Neuronal stem cell (in vitro differentiated cells): ENCODE measurements at regions not wholly inside any gene's neighbourhood (a gene's known extent, or its start where the extent isn't known, plus 50 kb on each side); places are given as distances from the start of the nearest gene placed in this dataset.

Source experiments
- DNase-seq: peaks from one replicate; pipeline ENCODE4 v3.0.0-alpha.2; 2013; ENCODE audit warnings: low spot score
- H2AFZ ChIP-seq: one replicate; pipeline ENCODE4 v1.6.1; 2013; ENCODE audit warnings: mild to moderate bottlenecking, low read length, inconsistent platforms
- H2AK5ac ChIP-seq: 2 replicates; pipeline ENCODE4 v1.6.1; 2013; ENCODE audit warnings: low read depth, mild to moderate bottlenecking, inconsistent platforms, low read length, moderate library complexity, mixed read lengths
- H2BK120ac ChIP-seq: 2 replicates; pipeline ENCODE4 v1.6.1; 2013; ENCODE audit warnings: low read depth, mild to moderate bottlenecking, inconsistent platforms, low read length, moderate library complexity, mixed read lengths
- H2BK12ac ChIP-seq: one replicate; pipeline ENCODE4 v1.6.1; 2013; ENCODE audit warnings: low read length, inconsistent platforms
- H2BK15ac ChIP-seq: 2 replicates; pipeline ENCODE4 v1.6.1; 2013; ENCODE audit warnings: mild to moderate bottlenecking, low read length, inconsistent platforms, mixed read lengths
- H2BK5ac ChIP-seq: one replicate; pipeline ENCODE4 v1.6.1; 2013; ENCODE audit warnings: inconsistent platforms, mild to moderate bottlenecking, low read length, moderate library complexity
- H3K14ac ChIP-seq: one replicate; pipeline ENCODE4 v1.6.1; 2013; ENCODE audit warnings: low read length, inconsistent platforms
- H3K18ac ChIP-seq: 2 replicates; pipeline ENCODE4 v1.6.1; 2013; ENCODE audit warnings: low read length, inconsistent platforms
- H3K23ac ChIP-seq: 2 replicates; pipeline ENCODE4 v1.6.1; 2013; ENCODE audit warnings: low read depth, mild to moderate bottlenecking, mixed read lengths, low read length, inconsistent platforms; ENCODE audit not compliant: poor library complexity
- H3K27ac ChIP-seq: replicated peaks from 3 replicates; pipeline ENCODE4 v1.5.1; 2013; ENCODE audit warnings: low read length, inconsistent platforms
- H3K27me3 ChIP-seq, 3 experiments: 2 replicates each; pipeline ENCODE4 v1.6.1; 2013; ENCODE audit warnings: low read length in 3 of 3, mild to moderate bottlenecking in 2 of 3, inconsistent platforms in 1 of 3, low read depth in 1 of 3, mixed read lengths in 1 of 3, moderate library complexity in 1 of 3; ENCODE audit not compliant: control insufficient read depth in 3 of 3, insufficient read depth in 3 of 3
- H3K36me3 ChIP-seq, 2 donors: replicated peaks in 1 of 2; 2 replicates each; pipeline ENCODE4 v1.6.1; 2013; ENCODE audit warnings: low read length in 2 of 2; ENCODE audit not compliant: control insufficient read depth in 2 of 2, insufficient read depth in 2 of 2
- H3K4ac ChIP-seq: 2 replicates; pipeline ENCODE4 v1.6.1; 2013; ENCODE audit warnings: inconsistent platforms, mild to moderate bottlenecking, low read length, moderate library complexity
- H3K4me1 ChIP-seq, 2 donors: 1 replicate in 1 of 2; 2 replicates in 1 of 2; pipeline ENCODE4 v1.6.1; 2013; ENCODE audit warnings: low read length in 2 of 2, low read depth in 1 of 2; ENCODE audit not compliant: control insufficient read depth in 2 of 2, insufficient read depth in 1 of 2
- H3K4me2 ChIP-seq: one replicate; pipeline ENCODE4 v1.6.1; 2013; ENCODE audit warnings: mild to moderate bottlenecking, low read length, inconsistent platforms; ENCODE audit not compliant: insufficient read depth, poor library complexity, severe bottlenecking
- H3K4me3 ChIP-seq, 2 donors: 2 replicates each; pipeline ENCODE4 v1.5.1; 2013; ENCODE audit warnings: low read length in 2 of 2, mild to moderate bottlenecking in 2 of 2, inconsistent platforms in 1 of 2, moderate library complexity in 1 of 2
- H3K79me1 ChIP-seq: one replicate; pipeline ENCODE4 v1.6.1; 2013; ENCODE audit warnings: low read depth, mild to moderate bottlenecking, inconsistent platforms, low read length, moderate library complexity
- H3K9ac ChIP-seq: one replicate; pipeline ENCODE4 v1.6.1; 2013; ENCODE audit warnings: mild to moderate bottlenecking, low read depth, low read length, inconsistent platforms; ENCODE audit not compliant: poor library complexity
- H3K9me3 ChIP-seq, 2 donors: replicated peaks in 1 of 2; 2 replicates each; pipeline versions ENCODE3 to v1.6.1; 2013; ENCODE audit warnings: low read length in 2 of 2, mild to moderate bottlenecking in 2 of 2, inconsistent platforms in 1 of 2, low read depth in 1 of 2, mixed read lengths in 1 of 2, moderate library complexity in 1 of 2; ENCODE audit not compliant: control insufficient read depth in 2 of 2, insufficient read depth in 1 of 2
- H4K8ac ChIP-seq: one replicate; pipeline ENCODE4 v1.6.1; 2013; ENCODE audit warnings: low read depth, mild to moderate bottlenecking, inconsistent platforms, low read length, moderate library complexity
- H4K91ac ChIP-seq: one replicate; pipeline ENCODE4 v1.6.1; 2013; ENCODE audit warnings: low read length, low read depth, mild to moderate bottlenecking, inconsistent platforms; ENCODE audit not compliant: poor library complexity
- WGBS, 2 donors: extraction: QIAGEN DNeasy Blood & Tissue Kit; methylation state at CpG; one replicate each; pipeline ENCODE4 v1.1.7; 2013; ENCODE audit warnings: missing lambda C conversion rate in 2 of 2, mixed read lengths in 1 of 2; ENCODE audit not compliant: insufficient read length in 2 of 2, insufficient replicate concordance in 1 of 2; ENCODE audit errors: extremely low coverage in 2 of 2; 5-methylcytosine and 5-hydroxymethylcytosine counted together

GRCh38 chr12:59182191-59182590 lies 261.9 kb upstream of the LRIG3 start:
- Histone ChIP-seq H2BK120ac (no peak overlapping the region), H3K4me1 (no peaks in the 10 kb centered on the region), H3K18ac (no peak overlapping the region), H3K4me2 (no peak overlapping the region), H3K23ac (no peak overlapping the region), H4K8ac (no peak overlapping the region), H3K9me3 (no peaks in the 10 kb centered on the region), H3K4ac (no peak overlapping the region), H3K14ac (no peak overlapping the region), H2BK5ac (no peak overlapping the region), H2AK5ac (no peak overlapping the region), H3K36me3 (no peaks in the 10 kb centered on the region), H3K4me3 (no peak overlapping the region), H3K79me1 (no peaks in the 10 kb centered on the region), H3K27ac (no peak overlapping the region), H2BK15ac (no peak overlapping the region), H2BK12ac (no peak overlapping the region), H4K91ac (no peak overlapping the region), H2AFZ (no peak overlapping the region), H3K27me3 (no peaks in the 10 kb centered on the region), H3K9ac (no peak overlapping the region)
- DNase-seq: no peak
- WGBS, 2 donors: no CpG with 5 or more reads among the region's 4 CpGs

GRCh38 chr12:59181196-59181777 lies 261.0 kb upstream of the LRIG3 start:
- Histone ChIP-seq H3K4ac (no peak overlapping the region), H3K9ac (no peak overlapping the region), H3K79me1 (no peaks in the 10 kb centered on the region), H3K4me1 (no peaks in the 10 kb centered on the region), H2BK12ac (no peak overlapping the region), H2BK120ac (no peak overlapping the region), H2AFZ (no peak overlapping the region), H3K4me3 (no peak overlapping the region), H2BK5ac (no peak overlapping the region), H3K23ac (no peak overlapping the region), H3K36me3 (no peaks in the 10 kb centered on the region), H2AK5ac (no peak overlapping the region), H3K18ac (no peak overlapping the region), H3K27ac (no peak overlapping the region), H2BK15ac (no peak overlapping the region), H3K27me3 (no peaks in the 10 kb centered on the region), H3K14ac (no peak overlapping the region), H4K8ac (no peak overlapping the region), H3K9me3 (no peaks in the 10 kb centered on the region), H3K4me2 (no peak overlapping the region), H4K91ac (no peak overlapping the region)
- no CpG with 5 or more reads among the region's 2 CpGs for WGBS, 2 donors
- DNase-seq: no peak

- no peak for DNase-seq
- no peak overlapping the region for H3K18ac ChIP-seq
- H3K4me1 ChIP-seq: no peaks in the 10 kb centered on the region
- no peak overlapping the region for H2BK120ac ChIP-seq
- no peak overlapping the region for H2BK5ac ChIP-seq
- H3K4me3 ChIP-seq: no peak overlapping the region
- no peak overlapping the region for H3K4me2 ChIP-seq
- no peak overlapping the region for H2AFZ ChIP-seq
- H4K8ac ChIP-seq: no peak overlapping the region
- no peak overlapping the region for H3K14ac ChIP-seq
- no peak overlapping the region for H2BK12ac ChIP-seq
- no peaks in the 10 kb centered on the region for H3K9me3 ChIP-seq
- H3K27ac ChIP-seq: no peak overlapping the region
- WGBS, 2 donors: no CpG with 5 or more reads among the region's 1 CpG
- no peak overlapping the region for H3K4ac ChIP-seq
- H2BK15ac ChIP-seq: no peak overlapping the region
- no peaks in the 10 kb centered on the region for H3K79me1 ChIP-seq
- no peaks in the 10 kb centered on the region for H3K36me3 ChIP-seq
- no peaks in the 10 kb centered on the region for H3K27me3 ChIP-seq
- no peak overlapping the region for H4K91ac ChIP-seq
- H3K23ac ChIP-seq: no peak overlapping the region
- H2AK5ac ChIP-seq: no peak overlapping the region
- no peak overlapping the region for H3K9ac ChIP-seq
Measured at GRCh38 chr12:59179231-59179630, 258.9 kb upstream of the LRIG3 start.

DNA sequence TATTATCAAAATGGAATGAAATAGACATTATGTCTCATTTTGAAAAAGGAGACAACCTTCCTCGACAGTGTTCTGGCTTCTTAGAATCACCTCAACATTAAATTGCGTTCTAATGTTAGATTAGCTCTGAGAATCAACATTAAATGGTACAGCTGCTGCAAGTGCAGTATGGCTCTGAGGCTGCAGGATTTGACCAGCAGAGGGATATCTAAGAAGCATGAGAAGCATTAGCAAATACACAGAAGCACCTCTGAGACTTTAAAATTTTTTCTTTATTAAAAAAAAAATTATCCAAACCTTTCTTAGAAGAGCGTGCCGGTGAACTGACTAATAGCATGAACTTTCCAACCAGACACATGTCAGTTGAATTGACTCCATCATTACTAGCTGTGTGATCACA lies 253.4 kb upstream of the LRIG3 start:
- no peaks in the 10 kb centered on the region for H3K79me1 ChIP-seq
- H3K4me1 ChIP-seq: peaks cover 0 to 1% of the 10 kb centered on the region in 2 donors
- WGBS, 2 donors: no CpG with 5 or more reads among the region's 4 CpGs
- H2BK5ac ChIP-seq: no peak overlapping the region
- H3K9me3 ChIP-seq: no peaks in the 10 kb centered on the region
- H2BK120ac ChIP-seq: no peak overlapping the region
- DNase-seq: no peak
- H3K27me3 ChIP-seq: no peaks in the 10 kb centered on the region
- no peak overlapping the region for H2BK12ac ChIP-seq
- no peak overlapping the region for H3K9ac ChIP-seq
- no peak overlapping the region for H2BK15ac ChIP-seq
- H3K14ac ChIP-seq: no peak overlapping the region
- H3K4ac ChIP-seq: no peak overlapping the region
- no peak overlapping the region for H3K18ac ChIP-seq
- no peak overlapping the region for H2AFZ ChIP-seq
- H3K4me3 ChIP-seq: no peak overlapping the region
- H4K8ac ChIP-seq: no peak overlapping the region
- H3K23ac ChIP-seq: no peak overlapping the region
- no peak overlapping the region for H3K27ac ChIP-seq
- H4K91ac ChIP-seq: no peak overlapping the region
- H2AK5ac ChIP-seq: no peak overlapping the region
- no peak overlapping the region for H3K4me2 ChIP-seq
- H3K36me3 ChIP-seq: no peaks in the 10 kb centered on the region
